ENCODE measurements at regions not wholly inside any gene's neighbourhood (a gene's known extent, or its start where the extent isn't known, plus 50 kb on each side); places are given as distances from the start of the nearest gene placed in this dataset.

- WGBS (ENCODE audit: insufficient coverage) = 35% methylated on average over 2 of the region's 4 CpGs
- Histone ChIP-seq H3K36me3 (ENCODE audit: control insufficient read depth, insufficient read depth, low read length) (no peaks in the 10 kb centered on the region), H3K4me3 (ENCODE audit: low read length) (no peak overlapping the region), H3K27me3 (ENCODE audit: control insufficient read depth, insufficient read depth, low read length) (no peaks in the 10 kb centered on the region), H3K4me1 (ENCODE audit: control insufficient read depth, insufficient read depth, low read length) (no peaks in the 10 kb centered on the region), H3K27ac (ENCODE audit: low read length) (no peak overlapping the region), H3K9me3 (ENCODE audit: control insufficient read depth, insufficient read depth, low read length) (no peaks in the 10 kb centered on the region)
- ATAC-seq = no peak
- no peak for DNase-seq
- no peaks in the 10 kb centered on the region for H3K36me3 Mint-ChIP-seq
- TF ChIP-seq CTCF (IDR thresholded peaks at IDR 0.05) = no peak
- H3K27ac Mint-ChIP-seq = no peak overlapping the region
- no peaks in the 10 kb centered on the region for H3K4me1 Mint-ChIP-seq
- H3K27me3 Mint-ChIP-seq (ENCODE audit: low read depth in 2 of 2) = no peaks in the 10 kb centered on the region
- H3K4me3 Mint-ChIP-seq = no peak overlapping the region
- intact Hi-C loops (cut with micrococcal nuclease) = no loop called here
- H3K9me3 Mint-ChIP-seq = peaks cover 16 to 24% of the 10 kb centered on the region in 2 donors
Measured at GRCh38 chr2:150141226-150142001, 346.1 kb downstream of the RND3 start.

- H3K4me1 ChIP-seq (ENCODE audit: control insufficient read depth, insufficient read depth, low read length) = no peaks in the 10 kb centered on the region
- DNase-seq = no peak
- no peaks in the 10 kb centered on the region for H3K36me3 ChIP-seq (ENCODE audit: control insufficient read depth, insufficient read depth, low read length)
- peaks cover 16 to 24% of the 10 kb centered on the region in 2 donors for H3K9me3 Mint-ChIP-seq
- no peak overlapping the region for H3K4me3 Mint-ChIP-seq
- no peak overlapping the region for H3K27ac Mint-ChIP-seq
- no peaks in the 10 kb centered on the region for H3K36me3 Mint-ChIP-seq
- H3K4me1 Mint-ChIP-seq = no peaks in the 10 kb centered on the region
- intact Hi-C loops (cut with micrococcal nuclease) = no loop called here
- H3K27ac ChIP-seq (ENCODE audit: low read length) = no peak overlapping the region
- H3K27me3 Mint-ChIP-seq (ENCODE audit: low read depth in 2 of 2) = no peaks in the 10 kb centered on the region
- H3K4me3 ChIP-seq (ENCODE audit: low read length) = no peak overlapping the region
- no peak for ATAC-seq
- no CpG with 5 or more reads among the region's 1 CpG for WGBS (ENCODE audit: insufficient coverage)
- H3K9me3 ChIP-seq (ENCODE audit: control insufficient read depth, insufficient read depth, low read length) = no peaks in the 10 kb centered on the region
- TF ChIP-seq CTCF (IDR thresholded peaks at IDR 0.05) = no peak
- H3K27me3 ChIP-seq (ENCODE audit: control insufficient read depth, insufficient read depth, low read length) = no peaks in the 10 kb centered on the region
Measured at GRCh38 chr2:150140777-150141176, 346.7 kb downstream of the RND3 start.

- 86% methylated on average over 4 of the region's 4 CpGs for WGBS (ENCODE audit: insufficient coverage)
- no peak overlapping the region for H3K27ac Mint-ChIP-seq
- no peak for TF ChIP-seq CTCF (IDR thresholded peaks at IDR 0.05)
- no peak overlapping the region for H3K27ac ChIP-seq (ENCODE audit: low read length)
- no peaks in the 10 kb centered on the region for H3K27me3 ChIP-seq (ENCODE audit: control insufficient read depth, insufficient read depth, low read length)
- H3K4me3 Mint-ChIP-seq = no peak overlapping the region
- ATAC-seq (no peak), DNase-seq (no peak)
- H3K36me3 ChIP-seq (ENCODE audit: control insufficient read depth, insufficient read depth, low read length) = no peaks in the 10 kb centered on the region
- no peaks in the 10 kb centered on the region for H3K27me3 Mint-ChIP-seq (ENCODE audit: low read depth in 2 of 2)
- no peaks in the 10 kb centered on the region for H3K9me3 ChIP-seq (ENCODE audit: control insufficient read depth, insufficient read depth, low read length)
- H3K4me1 Mint-ChIP-seq = no peaks in the 10 kb centered on the region
- H3K36me3 Mint-ChIP-seq = no peaks in the 10 kb centered on the region
- peaks cover 16 to 24% of the 10 kb centered on the region in 2 donors for H3K9me3 Mint-ChIP-seq
- no peak overlapping the region for H3K4me3 ChIP-seq (ENCODE audit: low read length)
- no peaks in the 10 kb centered on the region for H3K4me1 ChIP-seq (ENCODE audit: control insufficient read depth, insufficient read depth, low read length)
- intact Hi-C loops (cut with micrococcal nuclease) = no loop called here
Measured at GRCh38 chr2:150138587-150138986, 348.9 kb downstream of the RND3 start.
